RPMI8226 (cell line): ENCODE measurements at regions not wholly inside any gene's neighbourhood (a gene's known extent, or its start where the extent isn't known, plus 50 kb on each side); places are given as distances from the start of the nearest gene placed in this dataset.

Experiments used
- DNase-seq: peaks from one replicate; pipeline ENCODE4 v3.0.0-alpha.2; 2015

DNA sequence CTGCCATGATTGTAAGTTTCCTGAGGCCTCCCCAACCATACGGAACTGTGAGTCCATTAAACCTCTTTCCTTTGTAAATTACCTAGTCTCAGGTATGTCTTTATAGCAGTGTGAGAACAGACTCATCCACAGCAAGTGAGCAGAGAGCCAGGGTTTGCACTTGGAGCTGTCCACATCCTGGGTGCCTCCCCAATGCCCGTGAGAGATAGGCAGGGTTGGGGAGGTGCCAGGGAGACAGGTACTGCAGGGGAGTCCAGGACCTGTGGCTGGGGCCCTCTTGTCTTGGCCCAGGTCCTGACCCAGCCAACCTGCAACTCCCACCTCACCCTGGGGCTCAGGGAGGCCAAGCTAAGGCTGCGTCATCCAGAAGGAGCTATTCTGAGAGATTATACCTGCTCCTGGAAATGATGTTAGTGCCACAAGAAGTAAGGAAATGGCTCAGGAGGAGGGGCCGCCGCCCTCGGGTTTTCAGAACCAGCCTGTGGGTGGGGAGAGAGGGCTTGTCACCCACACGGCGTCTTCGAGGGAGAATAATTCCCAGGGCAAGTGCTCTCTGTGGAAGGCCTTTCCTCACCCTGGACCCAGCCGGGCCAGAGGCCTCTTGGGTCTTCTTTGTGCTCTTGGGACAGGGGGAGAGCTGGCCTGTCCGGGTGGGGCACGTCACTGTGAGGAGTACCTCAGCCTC lies 66.5 kb downstream of the ADRA2C start:
- no peak for DNase-seq

DNA sequence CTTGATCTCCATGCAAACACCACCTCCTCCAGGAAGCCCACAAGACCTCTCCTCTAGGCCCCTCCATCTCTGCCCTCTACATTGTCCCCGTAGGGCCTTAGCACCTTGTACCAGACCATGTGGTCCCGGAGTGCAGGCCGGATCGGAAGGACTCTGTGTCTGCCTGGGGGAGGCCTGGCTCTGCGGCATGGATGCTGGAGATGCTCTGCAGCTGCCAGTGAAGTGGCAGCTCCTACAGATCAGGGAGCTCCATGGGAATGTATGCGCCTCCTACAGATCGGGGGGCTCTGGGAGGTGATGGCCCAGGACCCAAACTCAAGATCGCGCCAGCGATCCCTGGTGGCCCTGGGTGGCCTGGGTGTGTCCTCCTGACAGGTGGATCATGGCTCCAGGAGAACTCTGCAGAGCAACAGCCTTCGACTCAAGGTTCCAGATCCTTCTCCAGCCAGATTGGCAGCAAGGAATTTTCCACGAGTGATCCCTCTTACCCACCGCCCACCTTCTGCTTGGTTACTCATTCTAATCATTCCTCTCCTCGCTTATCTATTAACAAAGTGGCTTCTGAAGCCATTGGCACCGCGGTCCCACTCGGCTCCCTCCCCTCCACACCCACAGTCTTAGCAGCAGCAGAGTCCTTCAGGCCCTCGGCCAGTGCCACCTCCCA lies 67.3 kb downstream of the ADRA2C start:
- no peak for DNase-seq

DNA sequence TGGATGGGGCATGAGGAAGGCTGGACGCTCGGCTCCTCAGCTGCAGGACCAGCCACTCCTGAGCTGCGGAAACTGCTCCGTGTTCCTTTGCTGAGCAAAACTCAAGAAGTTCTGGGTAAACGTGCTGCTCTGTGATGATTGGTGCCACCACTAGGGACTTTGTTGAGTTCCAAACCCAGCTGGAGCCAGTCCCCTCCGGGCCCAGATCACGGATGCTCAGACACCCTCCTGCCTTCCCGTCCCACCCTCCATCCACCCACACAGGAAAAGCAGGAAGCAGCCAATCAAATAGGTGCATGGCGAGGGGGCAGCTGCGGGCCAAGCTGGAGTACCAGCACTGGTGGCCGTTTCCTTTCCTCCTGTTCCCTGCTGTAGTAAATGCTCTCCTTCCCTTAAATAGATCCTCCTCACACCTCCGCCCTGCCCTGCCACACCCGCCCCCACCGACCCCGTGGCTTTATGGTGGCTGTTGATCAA lies 68.0 kb downstream of the ADRA2C start:
- DNase-seq, result no peak

DNA sequence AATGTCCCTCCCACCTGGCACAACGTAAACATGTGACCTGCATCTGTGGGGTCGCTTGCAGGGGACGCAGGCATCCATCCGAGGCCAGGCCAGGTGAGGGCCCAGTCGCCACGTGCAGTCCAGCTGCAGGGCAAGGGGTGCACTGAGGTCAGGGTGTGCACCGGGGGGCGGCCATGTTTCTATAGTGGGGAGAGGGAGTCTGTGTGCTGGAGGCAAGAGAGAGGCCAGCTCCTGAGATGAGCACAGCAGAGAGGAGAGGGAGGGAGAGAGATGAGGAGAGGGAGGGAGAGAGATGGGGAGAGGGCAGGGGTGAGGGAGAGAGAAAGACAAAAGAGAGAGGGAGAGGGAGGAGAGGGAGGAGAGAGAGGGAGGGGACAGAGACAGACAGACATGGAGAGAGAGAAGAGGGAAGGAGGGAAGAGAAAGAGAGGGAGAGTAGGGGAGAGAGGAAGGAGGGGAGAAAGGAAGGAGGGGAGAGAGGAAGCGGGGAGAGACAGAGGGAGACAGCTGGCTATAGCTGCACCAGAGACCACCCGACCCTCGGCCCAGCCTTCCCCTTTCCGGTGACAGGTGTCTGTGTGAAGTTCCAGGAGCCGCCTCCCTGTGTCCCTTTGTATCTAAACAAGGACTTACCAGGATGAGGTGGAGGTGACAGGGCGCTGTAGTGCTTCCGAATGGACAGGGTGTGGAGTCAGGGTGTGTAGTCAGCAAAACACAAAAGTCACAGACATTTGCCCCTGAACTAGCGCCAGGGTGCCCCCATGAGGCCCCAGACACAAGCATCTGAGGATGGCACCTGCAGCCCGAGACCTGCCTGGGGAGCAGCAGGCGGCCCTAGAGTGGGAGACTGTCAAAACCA lies 68.7 kb downstream of the ADRA2C start:
- peak; percentile 55 for DNase-seq

- no peak for DNase-seq
Measured at GRCh38 chr4:3835527-3836405, 69.6 kb downstream of the ADRA2C start.

DNA sequence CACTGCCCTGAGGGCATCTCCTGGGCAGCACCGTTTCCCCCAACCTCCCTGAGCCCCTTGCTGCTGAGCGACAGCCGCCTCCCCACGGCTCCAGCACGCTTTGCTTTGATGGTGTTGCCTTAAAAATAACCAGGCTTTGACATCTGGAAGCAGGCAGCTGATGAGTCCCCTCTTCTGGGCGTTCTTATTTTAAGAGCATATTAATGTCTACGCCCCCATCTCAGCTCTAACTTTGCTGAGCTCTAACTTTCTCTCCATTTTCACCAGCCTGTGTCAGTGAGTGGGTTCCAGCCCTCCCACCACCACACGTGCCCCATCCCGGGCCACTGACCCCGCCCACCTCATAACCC lies 70.2 kb downstream of the ADRA2C start:
- no peak for DNase-seq

- DNase-seq, result no peak
Measured at GRCh38 chr4:3836756-3837601, 70.8 kb downstream of the ADRA2C start.

DNA sequence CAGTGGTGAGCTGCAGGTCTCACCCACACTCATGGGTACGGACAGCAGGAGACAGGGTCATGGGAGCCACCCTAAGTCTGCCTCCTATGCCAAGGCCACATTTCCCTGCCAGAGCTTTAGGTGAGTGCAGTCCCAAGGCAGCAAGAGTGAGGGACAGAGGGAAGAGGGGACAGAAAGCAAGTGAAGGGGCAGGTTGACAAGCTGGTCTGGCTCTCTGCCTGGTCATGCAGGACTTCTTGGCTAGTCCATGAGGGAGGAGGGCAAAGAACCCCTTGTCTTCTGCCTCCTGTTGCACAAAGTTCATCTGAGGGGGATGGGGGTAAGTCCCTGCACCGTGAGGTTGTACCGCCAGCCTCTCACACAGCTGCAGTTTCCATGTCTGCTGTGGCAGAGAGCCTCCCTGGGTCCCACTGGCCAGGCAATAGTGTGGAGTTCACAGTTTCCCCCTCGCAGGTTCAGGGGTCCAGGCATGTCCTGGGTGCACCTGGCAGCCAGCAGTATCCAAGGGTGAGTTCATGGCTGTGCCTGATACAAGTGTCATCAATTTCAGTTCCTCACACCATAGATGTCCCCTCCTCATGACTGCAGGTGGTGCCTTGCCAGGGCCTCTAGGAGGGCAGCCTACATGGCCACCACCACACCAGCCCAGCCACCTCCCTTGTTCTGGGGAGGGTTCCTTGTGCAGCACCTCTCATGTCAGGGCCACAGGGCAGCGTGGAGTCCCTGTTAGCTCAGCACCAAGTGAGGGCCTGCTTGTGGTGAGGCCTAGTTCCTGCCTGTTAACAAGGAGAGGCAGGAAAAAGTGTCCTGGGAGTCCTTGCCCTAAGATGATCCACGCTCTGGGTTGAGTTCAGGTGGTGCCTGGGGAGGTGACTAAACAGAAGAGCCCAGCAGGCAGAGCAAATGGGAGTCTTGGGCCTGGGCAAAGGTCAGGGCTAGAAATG lies 72.5 kb downstream of the ADRA2C start:
- peak; percentile 36 for DNase-seq

- DNase-seq, result no peak
Measured at GRCh38 chr4:3845094-3845743, 79.0 kb downstream of the ADRA2C start.

GRCh38 chr4:3845744-3846429 lies 79.7 kb downstream of the ADRA2C start:
- DNase-seq, result no peak

DNA sequence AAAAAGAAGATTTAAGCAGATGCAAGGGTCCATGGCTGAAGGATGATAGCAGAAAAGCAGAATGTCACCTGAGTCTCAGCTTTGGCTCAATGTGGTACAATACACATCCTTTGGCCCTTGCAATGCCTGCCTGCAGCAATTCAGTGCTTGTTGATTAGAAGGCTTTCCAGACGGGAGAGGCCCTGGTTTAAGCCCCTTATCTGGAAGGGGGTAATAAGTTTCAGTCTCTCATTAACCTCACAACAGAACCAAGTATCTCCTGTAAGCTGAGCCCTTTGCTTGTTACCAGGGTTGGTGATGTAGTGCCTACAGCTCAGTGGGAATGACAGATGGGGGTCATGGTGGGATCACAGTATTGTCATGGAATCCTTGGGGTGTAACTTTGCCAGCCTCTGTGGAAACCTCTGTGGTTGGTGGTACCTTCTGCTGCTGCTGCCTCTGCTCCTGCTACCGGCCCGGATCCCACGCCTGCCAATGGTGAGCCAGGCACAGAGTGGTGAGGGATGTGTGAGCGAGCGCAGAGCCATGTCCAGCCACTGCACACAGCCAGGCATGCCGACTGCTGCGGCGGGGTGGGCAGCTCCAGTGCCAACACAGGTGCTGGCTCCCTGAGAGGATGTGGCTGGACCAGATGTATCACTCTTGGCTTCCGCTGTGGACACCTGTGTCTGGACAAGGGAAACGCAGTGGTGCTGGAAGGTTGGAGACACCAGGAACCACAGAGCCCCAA lies 81.2 kb downstream of the ADRA2C start:
- no peak for DNase-seq

DNA sequence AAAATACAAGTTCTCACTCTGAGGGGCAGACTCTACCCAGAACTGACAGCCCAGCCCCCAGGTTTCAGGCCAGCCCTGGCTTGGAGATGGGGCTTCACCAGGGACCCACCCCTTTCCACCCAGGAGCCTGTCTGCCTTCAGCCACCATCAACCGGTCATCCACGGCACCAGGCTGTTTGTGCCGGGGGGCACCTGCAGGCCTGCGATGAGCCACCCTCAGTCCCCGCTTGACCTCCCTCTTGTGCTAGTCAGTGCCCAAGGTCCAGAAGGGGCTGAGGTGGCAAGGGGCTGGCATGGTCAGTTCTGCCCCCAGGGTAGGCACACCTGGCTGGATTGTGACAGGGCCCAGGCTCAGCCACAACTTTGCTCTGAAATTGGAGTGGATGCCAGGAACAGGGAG lies 82.1 kb downstream of the ADRA2C start:
- DNase-seq, result no peak

DNA sequence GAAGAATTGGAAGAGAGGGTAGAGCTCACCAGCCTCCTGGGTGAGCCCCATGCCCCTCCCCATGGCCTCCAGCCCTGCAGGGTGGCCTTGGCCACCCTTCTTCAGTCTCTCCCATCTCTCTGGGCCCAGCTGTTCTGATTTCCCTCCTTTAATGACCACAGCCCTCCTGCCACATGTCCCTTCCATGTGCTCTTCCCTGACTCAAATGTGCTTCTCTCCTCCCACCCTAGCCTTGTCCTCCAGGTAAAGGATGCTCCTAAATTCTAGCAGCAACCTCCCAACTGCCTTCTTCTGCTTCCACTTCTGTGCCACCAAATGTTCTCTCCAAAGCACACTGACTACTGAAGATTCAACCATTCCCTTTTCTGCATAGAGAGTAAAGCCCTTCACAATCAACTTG lies 83.0 kb downstream of the ADRA2C start:
- no peak for DNase-seq

DNA sequence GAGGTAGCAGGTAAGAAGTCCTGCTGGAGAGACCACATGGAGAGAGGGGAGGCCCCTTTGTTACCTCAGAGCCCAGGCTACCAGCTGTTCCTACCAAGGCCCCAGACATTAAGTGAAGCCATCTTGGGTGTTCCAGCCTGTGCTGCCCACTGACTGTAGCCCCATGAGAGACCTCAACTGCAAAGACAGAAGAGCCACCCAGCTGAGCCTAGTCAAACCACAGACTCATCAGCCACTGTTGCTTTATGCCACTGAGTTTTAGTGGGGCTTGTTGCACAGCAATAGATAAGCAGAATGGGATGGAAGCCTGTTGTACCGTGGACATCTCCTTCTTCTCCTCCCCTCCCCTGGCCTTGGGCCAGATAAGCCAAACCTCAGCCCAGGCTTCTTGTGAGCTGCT lies 83.9 kb downstream of the ADRA2C start:
- no peak for DNase-seq

GRCh38 chr4:3851211-3851610 lies 85.0 kb downstream of the ADRA2C start:
- DNase-seq, result peak; percentile 35

- no peak for DNase-seq
Measured at GRCh38 chr4:3851881-3852280, 85.7 kb downstream of the ADRA2C start.

DNA sequence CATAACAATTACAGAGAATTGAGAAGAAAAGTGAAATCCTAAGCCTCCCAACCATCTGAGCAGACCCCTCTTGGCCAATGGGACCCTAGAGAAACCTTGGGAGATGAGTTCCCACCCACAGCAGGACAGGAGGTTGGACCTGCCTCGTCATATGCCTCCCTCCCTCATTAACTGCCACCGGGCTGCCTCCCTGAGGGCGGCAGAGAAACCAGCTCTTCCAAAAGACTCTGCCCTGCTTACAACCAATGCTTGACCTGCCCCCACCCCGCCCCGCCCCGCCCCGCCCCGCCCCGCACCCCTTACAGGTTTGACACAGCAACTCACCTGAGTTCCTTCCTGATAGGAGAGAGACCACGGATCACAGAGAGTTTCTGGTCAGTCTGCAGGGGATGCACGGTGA lies 86.1 kb downstream of the ADRA2C start:
- DNase-seq, result no peak

DNA sequence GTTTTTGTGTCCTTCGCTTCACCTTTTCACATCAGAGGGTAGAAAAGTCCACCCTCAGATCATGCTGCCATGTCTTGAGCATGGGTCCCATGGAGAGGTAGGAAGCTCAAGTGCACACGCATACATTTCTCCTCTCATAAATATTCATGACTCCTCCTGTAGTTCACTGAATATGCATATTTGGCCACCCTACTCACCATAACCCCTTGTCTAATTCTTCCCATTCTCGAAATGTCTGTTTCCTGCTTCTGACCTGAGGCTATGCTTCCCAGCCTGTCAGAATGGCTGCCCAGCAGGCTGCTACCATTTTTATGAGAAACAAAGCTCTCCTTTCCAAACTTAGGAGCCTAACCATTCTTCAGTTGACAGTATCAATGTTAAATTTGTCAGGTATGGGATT lies 86.5 kb downstream of the ADRA2C start:
- no peak for DNase-seq
